AG09319 (cell line): ENCODE measurements at regions not wholly inside any gene's neighbourhood (a gene's known extent, or its start where the extent isn't known, plus 50 kb on each side); places are given as distances from the start of the nearest gene placed in this dataset.

Experiments used
- DNase-seq: peaks from one replicate; pipeline ENCODE4 v3.0.0-alpha.2; 2010; ENCODE audit warnings: low read depth; ENCODE audit errors: extremely low read depth
- CTCF ChIP-seq: IDR thresholded peaks from 2 replicates; pipeline ENCODE4 v1.5.1; 2011; ENCODE audit warnings: low read depth, mild to moderate bottlenecking, inconsistent platforms, low read length, moderate library complexity

- TF ChIP-seq CTCF = no peak
- no peak for DNase-seq
Measured at GRCh38 chr9:126148994-126149393, 177.6 kb upstream of the MVB12B start.

DNA sequence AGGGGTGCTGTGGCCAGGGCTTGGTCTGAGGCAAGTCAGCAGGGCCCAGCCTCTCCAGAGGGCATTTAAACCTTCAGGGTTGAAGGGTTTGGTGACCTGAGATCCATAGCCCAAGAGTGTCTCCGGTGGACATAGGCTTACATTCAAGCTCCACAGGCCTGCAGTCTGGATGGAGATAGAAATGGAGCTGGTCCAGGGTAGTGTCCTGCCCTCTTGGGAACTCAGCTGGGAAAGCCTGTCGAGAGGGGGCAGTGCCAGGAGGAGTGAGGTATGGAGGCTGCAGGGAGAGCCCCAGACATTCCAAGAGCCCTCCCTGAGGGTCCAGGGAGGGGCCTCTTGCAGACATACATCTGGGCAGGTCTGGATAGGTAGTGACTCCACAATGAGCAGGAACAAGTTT lies 177.0 kb upstream of the MVB12B start:
- DNase-seq = no peak
- no peak for TF ChIP-seq CTCF

GRCh38 chr9:126150411-126151030 lies 176.1 kb upstream of the MVB12B start:
- TF ChIP-seq CTCF = no peak
- DNase-seq = no peak

DNA sequence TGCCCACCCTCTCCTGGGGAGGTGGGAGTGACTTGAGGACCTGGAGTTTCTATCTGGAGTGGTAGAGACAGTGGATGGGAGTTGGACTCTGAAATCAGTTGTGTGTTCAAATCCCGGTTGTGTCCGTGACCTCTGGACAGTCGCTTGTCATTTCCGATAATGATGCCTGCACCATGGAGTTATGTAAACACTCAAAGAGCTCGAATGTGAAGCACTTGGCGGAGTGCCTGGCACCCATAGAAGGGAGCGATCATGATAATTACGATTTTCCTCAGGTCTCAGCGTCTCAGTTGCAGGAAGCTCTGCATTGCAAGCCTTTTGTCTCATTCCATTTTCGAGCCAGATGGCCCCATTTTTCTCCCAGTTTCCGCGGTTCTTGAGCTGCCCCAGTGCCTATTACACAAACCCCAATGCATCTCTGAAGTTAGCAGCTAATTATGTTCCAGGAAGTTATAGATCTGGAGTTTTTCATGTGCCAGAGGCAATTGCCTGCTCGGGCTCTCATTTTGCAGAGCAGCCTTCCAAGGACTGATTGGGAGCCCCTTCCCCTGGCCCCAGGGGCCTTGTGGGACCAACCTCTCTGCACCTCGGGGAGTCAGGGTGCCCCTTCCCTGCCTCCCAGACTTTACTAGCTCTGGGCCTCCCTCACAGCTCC lies 175.5 kb upstream of the MVB12B start:
- no peak for TF ChIP-seq CTCF
- DNase-seq = no peak

GRCh38 chr9:126151686-126152134 lies 174.9 kb upstream of the MVB12B start:
- no peak for DNase-seq
- no peak for TF ChIP-seq CTCF

GRCh38 chr9:126152622-126153362 lies 173.8 kb upstream of the MVB12B start:
- no peak for DNase-seq
- no peak for TF ChIP-seq CTCF

DNA sequence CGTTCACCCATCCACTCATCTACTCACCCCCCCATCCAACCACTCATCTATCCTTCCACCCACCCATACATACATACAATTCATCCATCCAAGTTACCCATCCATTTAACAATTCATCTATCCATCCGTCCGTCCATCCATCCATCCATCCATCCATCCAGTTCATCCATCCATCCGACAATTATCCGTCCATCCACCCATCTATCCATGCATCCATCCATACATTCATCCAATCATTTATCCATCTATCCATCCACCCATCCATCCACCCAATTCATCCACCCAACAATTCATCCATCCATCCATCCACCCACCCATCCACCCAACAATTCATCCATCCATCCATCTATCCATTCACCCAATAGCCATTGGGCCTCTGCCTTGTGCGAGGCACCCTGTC lies 173.2 kb upstream of the MVB12B start:
- DNase-seq = no peak
- no peak for TF ChIP-seq CTCF
